Epithelial cell of esophagus (primary cell): ENCODE measurements at regions not wholly inside any gene's neighbourhood (a gene's known extent, or its start where the extent isn't known, plus 50 kb on each side); places are given as distances from the start of the nearest gene placed in this dataset.

Experiments used
- DNase-seq: peaks from one replicate; pipeline ENCODE4 v3.0.0; 2010; ENCODE audit warnings: low read depth
- H3K4me3 ChIP-seq: 2 replicates; pipeline ENCODE4 v1.5.1; 2011; ENCODE audit warnings: mild to moderate bottlenecking, low read length, control low read depth
- CTCF ChIP-seq: IDR thresholded peaks from 2 replicates; pipeline ENCODE4 v1.5.1; 2011; ENCODE audit warnings: low read depth, mild to moderate bottlenecking, low read length, control low read depth, inconsistent platforms; ENCODE audit not compliant: insufficient read depth; ENCODE audit errors: missing control alignments

GRCh38 chr7:16933296-16934279 is 51.8 kb upstream of the AGR3 start:
- no peak for DNase-seq
- no peak overlapping the region for H3K4me3 ChIP-seq
- TF ChIP-seq CTCF = no peak

DNA sequence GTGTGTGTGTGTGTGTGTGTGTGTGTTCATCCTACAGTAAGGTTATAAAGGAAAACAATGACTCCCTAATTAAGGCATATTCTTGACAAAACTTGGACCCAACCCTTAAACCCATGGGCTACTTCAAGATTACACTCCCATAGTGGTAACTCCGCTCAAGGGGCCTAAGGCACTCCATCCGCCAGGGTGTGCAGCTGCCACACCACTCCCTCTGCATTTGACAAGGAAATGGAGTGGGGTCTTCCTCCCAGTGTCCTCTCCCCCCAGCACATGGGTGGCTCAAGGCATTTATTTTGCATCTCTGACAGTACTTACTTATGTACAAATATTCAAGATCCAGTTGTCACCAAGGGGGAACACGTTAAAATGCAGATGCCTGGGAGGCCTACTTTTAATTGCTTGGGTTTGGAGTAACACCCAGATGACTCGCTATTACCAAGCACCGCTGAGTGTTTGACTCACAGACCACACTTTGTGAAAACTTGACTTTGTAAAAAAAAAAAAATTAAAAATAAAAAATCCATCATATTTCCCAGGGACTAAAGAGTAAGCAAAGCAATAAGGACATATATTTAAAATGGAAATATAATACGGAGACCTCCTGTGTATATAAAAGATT is 53.0 kb upstream of the AGR3 start:
- peak; percentile 76 for DNase-seq
- no peak for TF ChIP-seq CTCF
- H3K4me3 ChIP-seq = no peak overlapping the region

DNA sequence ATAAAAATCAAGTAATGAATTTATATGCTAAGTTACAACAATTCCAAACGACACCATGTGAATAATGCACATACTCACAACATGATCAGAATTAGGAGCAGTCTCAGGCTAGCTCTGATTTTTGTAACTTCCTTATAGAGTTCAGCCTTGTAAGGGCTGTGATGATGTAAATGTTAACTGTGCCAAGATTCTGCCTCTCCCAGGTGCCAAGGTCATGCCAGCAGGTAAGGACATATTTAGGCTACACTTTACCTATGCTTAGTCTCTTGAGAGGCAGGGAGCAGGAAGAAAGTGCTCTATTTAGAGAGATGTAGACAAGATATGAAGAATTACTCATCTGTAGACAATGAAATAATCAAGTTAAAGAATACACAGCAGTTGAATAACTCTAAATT is 53.6 kb upstream of the AGR3 start:
- no peak overlapping the region for H3K4me3 ChIP-seq
- peak; percentile 89 for DNase-seq
- no peak for TF ChIP-seq CTCF

DNA sequence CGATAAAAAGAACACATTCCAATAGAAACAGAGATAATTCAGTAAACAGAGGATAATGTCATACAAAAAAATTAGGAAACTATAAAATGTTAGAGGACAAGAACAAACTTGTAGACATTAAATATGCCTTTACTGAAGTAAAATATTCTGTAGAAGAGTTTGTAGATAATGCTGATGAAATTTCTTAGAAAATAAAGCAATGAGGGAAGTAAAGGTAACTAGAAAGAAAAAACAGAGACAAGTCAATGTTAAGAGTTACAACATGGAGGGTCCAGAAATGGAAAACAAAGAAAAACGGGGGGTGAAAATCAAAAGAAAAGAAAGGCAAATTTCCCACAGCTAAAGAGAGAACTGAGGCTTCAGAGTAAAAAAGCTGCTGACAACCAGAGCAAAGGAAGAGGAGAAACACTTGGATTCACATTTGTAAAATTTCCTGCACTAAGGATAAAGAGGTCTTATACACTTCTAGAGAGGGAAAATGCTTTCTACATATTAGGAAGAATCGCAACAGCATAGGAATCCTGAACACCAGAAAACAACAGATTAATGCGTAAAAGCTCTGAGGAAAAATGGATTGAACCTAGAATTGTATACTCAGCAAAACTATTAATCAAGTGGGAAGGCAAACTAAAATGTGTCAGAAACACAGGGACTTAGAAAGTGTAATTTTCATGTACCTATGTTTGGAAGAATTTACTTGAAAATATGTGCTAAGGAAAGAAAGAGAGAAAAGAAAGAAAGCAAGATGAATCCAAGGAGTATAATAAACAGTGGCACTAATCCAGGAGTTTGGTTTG is 55.0 kb upstream of the AGR3 start:
- no peak for TF ChIP-seq CTCF
- no peak for DNase-seq
- no peak overlapping the region for H3K4me3 ChIP-seq

- no peak for TF ChIP-seq CTCF
- peak; percentile 78 for DNase-seq
These were observed 57.4 kb upstream of the AGR3 start for GRCh38 chr7:16939161-16939560.

DNA sequence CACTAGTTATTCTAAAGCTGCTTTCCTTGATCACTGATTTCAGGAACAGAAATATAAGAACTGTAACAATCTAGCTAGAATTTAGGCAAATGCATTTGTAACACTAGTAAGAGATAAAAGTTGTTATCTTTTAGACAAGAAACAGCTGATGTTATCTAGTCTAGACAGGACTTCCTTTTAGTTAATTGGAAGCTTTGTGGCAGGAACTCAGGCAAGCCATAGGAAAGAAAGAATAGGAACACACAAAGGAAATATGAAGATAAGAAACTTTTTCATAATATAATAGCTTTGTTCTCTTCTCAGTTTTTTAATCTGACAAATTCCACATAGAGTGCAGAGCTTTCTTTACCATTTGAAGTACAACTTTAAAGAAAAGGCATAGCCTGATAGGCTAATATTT is 59.0 kb upstream of the AGR3 start:
- no peak for DNase-seq
- TF ChIP-seq CTCF = no peak
- H3K4me3 ChIP-seq = no peak overlapping the region

More at GRCh38 chr7:16939161-16939560, 57.4 kb upstream of the AGR3 start:
- H3K4me3 ChIP-seq = no peak overlapping the region
